Thyroid gland (tissue), 4 donors: ENCODE measurements at regions not wholly inside any gene's neighbourhood (a gene's known extent, or its start where the extent isn't known, plus 50 kb on each side); places are given as distances from the start of the nearest gene placed in this dataset.

Experiments used
- POLR2A ChIP-seq, 2 donors: fragments of 450-650 bp; IDR thresholded peaks; one replicate each; pipeline ENCODE4 v1.6.1; 2017; ENCODE audit warnings: antibody characterized with exemption in 2 of 2, mild to moderate bottlenecking in 2 of 2, moderate library complexity in 1 of 2
- TF ChIP-seq, protein P1 (sequence below), 6 experiments: fragments of 200-600 bp in 3 of 6; fragments of 450-650 bp in 3 of 6; sonication (generic) in 3 of 6; IDR thresholded peaks; one replicate each; pipeline ENCODE4 v1.5.1; 2016 to 2019; ENCODE audit warnings: antibody characterized with exemption in 6 of 6, mild to moderate bottlenecking in 2 of 6, inconsistent platforms in 1 of 6, moderate library complexity in 1 of 6

DNA sequence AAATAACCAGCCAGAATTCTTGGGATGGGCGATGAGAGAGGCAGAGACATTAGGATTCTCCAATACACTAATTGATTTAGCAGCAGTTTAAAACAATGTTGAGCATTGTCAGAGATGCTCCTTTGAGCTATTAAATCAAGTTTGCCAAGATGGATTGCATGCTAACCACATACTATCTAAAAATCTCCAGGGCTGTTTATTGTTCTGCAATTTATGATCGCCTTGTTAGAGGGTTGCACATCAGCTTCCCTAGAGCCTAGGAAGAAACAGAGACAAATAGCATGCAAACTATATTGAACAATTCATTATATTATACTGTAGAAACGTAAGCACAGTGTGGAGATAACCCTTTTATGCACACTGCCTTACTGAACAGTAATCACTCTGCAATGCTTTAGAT, 599.9 kb downstream of the SOX5 start:
- no peak for TF ChIP-seq POLR2A (IDR thresholded peaks at IDR 0.05)
- TF ChIP-seq, protein P1, sequence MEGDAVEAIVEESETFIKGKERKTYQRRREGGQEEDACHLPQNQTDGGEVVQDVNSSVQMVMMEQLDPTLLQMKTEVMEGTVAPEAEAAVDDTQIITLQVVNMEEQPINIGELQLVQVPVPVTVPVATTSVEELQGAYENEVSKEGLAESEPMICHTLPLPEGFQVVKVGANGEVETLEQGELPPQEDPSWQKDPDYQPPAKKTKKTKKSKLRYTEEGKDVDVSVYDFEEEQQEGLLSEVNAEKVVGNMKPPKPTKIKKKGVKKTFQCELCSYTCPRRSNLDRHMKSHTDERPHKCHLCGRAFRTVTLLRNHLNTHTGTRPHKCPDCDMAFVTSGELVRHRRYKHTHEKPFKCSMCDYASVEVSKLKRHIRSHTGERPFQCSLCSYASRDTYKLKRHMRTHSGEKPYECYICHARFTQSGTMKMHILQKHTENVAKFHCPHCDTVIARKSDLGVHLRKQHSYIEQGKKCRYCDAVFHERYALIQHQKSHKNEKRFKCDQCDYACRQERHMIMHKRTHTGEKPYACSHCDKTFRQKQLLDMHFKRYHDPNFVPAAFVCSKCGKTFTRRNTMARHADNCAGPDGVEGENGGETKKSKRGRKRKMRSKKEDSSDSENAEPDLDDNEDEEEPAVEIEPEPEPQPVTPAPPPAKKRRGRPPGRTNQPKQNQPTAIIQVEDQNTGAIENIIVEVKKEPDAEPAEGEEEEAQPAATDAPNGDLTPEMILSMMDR (IDR thresholded peaks at IDR 0.05): no peak
